SHP77 (cell line): ENCODE measurements at regions not wholly inside any gene's neighbourhood (a gene's known extent, or its start where the extent isn't known, plus 50 kb on each side); places are given as distances from the start of the nearest gene placed in this dataset.

Experiments
- DNase-seq, 2 experiments: peaks; one replicate each; lab custom pipeline; 2025; lab: John Stamatoyannopoulos, UW

DNA sequence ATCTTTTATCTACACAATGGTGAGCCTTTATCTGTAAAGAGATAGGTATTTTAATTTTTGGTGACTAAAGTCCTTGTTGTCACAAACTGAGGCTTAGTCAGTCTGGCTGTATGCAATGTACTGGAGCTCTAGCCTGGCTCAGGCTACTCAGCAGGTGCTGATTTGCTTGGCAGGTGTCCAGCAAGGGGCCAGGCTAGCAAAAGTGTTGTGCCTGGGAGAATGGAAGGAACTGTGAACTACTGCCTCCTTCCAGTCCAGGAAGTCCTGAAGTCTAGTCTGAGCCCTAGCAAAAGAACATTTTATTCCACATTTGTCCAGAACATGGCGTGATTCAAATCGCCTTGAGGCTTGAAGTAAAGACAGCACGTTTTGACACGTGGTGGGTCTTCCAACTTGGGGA lies 260.5 kb downstream of the CCDC85A start:
- DNase-seq, result peak; percentile 61 to 67

DNA sequence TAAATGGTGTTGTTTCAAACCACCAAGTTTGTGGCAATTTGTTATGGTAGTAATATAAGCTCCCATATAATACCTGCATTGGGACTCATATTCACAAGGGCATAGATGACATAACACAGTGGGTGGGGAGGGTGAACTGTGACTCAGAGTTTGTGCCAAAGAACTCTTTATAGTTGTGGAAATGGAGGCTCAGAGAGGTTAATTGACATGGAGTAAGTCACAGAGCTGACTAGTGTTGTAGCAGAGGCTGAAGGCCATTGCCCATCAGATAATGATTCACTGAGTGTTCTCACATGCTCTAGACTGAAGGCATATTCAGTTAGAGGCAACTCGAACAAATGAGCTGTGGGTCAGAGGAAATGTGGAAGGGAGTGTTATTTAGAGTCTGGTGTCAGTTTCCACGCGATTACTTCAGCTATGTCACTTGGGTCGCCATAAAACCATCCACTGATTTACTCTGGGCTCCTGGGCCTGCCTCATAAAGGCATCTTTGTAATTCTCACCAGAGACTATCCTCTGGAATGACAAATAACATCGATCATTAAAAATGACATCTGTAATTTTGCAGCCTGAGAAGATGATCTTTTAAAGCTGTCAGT lies 264.7 kb downstream of the CCDC85A start:
- DNase-seq, result no peak

DNA sequence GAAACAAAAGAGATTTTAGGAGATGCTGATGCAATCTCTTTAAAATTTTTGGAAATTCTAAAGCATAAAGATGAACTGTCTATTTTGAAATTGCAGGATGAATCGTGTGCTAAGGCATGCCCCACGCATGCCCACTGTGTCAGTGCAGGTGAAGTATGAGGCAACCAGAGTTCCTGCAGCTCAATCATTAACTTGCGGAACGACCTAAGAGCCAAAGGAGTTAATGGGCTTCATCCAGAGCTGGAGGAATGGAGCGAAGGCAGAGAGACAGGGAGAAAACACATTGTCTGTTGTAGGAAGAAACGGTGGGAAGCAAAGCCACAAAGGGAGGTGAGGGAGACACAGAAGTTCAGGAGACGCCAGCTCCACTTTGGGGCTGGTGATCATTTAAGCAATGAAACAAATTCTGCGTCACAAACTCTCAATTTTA lies 265.2 kb downstream of the CCDC85A start:
- no peak for DNase-seq

DNA sequence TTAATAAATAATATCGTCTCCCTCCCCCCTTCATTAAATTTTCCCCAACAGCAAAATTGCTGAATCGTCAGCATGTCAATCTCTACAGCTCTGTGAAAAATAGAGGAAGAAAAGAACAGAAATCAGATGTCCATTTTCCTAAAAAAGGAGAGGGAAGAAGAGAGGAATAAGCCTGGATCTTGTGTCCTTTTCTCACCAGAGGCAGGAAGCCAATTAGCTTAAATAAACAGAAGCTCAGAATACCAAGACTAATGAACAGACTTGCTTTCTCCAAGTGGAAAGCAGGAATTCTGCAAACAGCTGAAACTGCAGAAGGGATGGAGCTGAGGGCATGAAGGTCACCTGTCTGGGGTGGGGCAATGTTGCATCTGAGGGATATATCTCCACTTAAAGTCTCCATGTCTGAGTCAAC lies 265.7 kb downstream of the CCDC85A start:
- no peak for DNase-seq

DNA sequence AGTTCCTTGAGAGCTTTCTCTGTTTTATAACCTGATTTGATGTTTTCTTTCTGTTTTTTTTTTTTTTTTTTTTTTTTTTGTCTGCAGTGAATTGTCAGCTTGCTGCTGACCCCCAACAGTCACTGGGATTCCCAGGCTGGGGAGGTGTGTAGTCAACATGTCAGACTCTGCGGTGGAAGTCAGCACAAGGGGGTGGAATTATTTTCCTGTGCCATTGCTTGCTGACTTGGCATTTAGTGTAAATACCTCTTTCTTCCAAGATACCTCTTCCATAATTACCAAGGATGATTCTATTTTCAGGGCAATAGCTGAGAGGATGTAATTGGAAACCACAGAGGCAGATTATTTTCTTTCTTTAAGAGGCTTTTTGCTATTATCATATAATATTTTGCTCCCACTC lies 266.3 kb downstream of the CCDC85A start:
- no peak for DNase-seq

DNA sequence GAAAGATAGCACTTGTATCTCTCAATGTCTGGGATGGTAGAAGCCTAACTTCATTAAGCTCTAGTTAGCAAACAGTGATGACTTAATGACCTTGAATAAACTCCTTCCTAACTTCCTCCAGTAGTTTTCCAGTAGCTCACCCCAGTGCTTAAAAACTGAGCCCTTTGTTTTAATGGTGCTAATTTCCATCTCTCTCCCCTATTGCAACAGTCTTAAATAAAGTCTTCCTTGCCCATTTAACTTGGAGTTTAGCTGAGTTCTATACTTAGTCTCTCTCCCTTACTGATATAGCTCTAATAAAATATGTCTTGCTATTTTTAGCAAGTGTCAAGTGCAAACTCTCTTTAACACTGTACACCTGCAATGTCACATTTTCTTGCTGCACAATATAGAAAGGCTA lies 267.0 kb downstream of the CCDC85A start:
- DNase-seq, result no peak

DNA sequence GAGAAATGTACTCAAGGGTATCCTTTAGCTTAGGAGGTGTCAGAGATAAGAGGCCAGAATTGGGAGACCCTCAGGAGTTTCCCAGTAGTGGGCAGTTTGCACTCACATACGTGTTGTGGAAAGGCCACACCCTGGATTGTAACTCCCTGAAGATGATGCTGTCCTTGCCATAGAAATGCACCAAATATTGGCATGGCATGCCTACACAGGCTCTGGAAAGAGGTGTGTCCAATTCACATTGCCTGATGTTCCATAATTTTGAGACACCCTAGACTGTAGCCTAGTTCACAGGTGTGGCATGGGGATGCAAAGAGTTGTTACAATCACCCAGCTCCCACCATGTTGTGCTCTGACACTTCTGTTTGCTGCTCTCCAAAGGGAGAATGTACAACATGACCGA lies 271.9 kb downstream of the CCDC85A start:
- no peak for DNase-seq

DNA sequence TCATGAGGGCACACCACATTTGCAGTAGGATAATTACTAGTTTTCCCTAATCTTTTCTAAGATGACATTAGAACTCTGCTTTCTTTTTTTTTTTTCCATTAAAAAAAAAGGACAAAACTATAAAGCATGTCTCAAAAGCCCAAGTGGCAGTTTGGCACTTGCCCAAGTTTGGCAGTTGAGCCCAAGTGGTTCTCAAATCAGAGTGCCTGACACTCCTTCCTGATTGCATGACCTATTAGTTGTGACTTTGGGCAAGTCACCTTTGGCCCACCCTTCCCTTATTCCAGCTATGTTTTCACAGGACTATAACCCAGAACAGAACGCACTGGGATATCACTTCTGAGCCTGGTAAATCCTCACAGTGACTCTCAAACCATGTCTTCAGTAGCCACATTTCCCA lies 273.0 kb downstream of the CCDC85A start:
- no peak for DNase-seq

DNA sequence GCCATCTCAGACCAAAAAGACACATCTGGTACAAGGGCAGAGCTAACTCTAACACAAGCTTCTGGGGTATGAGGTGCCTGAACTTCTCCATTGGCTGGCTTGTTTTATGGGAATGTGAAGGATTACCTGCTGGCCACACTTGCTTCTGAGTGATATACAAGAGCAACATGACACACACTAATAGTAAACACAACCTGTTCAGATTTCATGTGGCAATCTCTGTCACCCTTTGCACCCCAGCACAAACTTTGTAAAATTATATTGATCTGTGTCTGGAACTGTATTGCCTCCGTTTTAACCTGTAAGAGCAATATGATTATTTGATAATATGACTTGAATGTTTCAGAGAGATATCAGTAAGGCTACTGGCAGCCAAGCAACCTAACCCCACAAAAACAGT lies 276.7 kb downstream of the CCDC85A start:
- no peak for DNase-seq

DNA sequence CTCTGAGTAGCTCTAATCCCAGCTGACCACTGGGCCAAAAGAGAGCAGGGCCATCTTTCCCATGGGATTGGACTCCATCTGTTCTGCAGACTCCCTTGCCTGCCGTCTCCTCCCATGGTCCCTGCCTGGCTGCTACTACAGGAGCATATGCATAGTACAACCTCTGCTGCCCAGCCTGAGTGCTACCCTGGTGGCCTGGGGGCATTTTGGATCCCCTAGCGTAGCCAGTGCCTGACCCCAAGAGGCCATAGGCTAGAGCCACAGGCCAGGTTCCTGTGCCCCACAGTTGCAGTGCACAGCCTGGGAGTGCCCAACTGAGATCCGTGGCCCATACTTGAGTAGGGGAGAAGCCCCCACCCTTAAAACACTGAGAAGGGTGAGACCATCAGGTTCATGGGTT lies 280.3 kb downstream of the CCDC85A start:
- no peak for DNase-seq

DNA sequence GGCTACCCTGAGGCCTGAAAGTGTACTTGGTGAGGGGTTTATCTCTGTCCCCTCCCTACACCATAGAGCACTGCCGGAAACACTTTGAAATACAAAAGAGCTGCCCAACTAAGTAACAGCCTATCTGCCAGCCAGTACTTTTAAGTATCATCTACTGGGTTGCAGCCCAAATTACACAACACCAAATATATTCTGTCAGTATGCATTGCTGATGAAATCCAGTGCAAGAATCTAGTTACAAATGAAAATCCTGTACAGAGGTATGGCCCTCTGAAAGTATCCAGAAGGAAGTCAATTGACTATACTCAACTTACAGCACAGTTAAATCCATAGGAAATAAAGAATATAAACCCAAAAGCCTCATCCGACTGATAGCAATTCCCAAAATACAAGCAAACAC lies 280.8 kb downstream of the CCDC85A start:
- no peak for DNase-seq

DNA sequence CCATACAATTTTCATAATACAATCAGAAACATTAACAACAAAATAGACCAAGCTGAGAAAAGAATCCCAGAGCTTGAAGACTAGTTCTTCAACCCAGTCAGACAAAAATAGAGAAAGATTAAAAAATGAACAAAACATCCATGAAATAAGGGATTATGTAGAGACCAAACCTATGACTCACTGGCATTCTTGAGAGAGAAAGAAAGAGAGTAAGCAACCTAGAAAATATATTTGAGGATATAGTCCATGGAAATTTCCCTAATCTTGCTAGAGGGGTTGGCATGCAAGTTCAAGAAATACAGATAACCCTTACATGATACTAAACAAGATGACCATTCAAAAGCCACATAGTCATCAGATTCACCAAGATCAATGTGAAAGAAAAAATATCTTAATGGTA lies 281.7 kb downstream of the CCDC85A start:
- DNase-seq, result no peak

DNA sequence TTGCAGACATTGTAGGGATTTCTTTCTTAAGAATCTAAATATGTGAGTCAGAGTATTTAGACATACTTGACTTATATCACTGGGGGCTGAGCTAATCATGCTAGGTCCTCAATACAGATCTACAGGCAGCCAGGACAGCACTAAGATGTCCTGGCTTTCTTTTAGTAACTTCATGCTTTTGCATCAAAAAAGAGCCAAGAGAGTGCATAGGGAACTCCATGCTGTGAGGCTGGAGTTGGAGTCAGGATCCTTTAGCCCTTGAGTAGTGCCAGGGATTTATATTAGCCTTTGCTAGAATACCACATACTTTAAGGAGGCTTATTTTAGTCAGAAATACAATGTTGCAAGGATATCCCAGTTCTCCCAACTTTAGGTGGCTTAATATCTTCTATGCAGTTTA lies 289.7 kb downstream of the CCDC85A start:
- DNase-seq, result no peak

DNA sequence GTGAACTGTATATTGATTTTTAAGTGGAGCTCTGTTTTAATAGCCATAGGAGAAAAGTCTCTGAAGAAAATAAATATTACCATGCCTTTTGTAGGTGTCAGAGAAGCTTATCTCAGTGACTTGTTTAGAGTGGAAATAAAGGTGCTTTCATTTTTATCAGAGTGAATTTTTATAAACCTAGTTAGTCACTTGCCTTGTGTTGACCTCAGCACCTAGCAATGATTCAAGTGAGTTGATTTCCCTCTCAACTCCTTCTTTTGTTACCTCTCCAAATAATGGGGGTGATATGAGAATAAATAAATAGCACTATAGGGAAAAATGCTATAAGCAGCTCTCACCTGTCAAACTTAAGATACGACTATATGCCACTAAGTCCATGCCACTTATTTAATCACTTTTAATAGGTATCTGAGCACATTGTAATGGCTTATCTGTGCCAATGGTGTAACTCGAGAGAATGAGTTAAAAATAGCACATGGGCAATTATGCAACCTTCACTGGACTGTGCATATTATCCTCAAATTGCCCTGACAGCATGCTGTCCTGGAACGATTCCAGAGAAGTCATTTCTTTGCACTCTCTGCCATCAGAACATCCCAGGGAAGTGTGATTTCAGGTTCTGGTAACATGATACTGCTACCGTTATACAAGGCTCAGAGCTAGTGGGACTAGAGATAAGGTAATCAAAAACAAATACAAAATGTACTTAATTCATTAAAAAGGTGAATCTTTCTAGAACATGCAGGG lies 290.8 kb downstream of the CCDC85A start:
- DNase-seq, result peak; percentile 54 to 66

DNA sequence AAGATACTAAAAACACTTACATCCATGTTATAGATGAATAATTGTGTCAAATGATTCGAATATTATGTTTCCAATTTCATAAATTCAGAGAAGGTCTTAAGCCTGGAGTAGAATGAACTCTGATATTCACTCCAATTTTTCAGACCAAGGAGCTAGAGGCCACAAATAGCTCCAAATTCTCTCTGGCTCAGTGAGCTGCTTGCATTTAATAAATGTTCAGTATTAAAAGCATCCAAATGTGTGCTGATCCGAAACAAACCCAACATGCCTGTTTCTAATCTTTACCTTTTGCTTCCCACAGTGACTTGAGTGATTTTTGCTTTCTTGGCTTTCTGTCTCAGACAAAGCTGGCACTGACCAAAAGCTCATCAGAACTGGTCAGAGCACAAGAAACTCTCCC lies 291.4 kb downstream of the CCDC85A start:
- no peak for DNase-seq

DNA sequence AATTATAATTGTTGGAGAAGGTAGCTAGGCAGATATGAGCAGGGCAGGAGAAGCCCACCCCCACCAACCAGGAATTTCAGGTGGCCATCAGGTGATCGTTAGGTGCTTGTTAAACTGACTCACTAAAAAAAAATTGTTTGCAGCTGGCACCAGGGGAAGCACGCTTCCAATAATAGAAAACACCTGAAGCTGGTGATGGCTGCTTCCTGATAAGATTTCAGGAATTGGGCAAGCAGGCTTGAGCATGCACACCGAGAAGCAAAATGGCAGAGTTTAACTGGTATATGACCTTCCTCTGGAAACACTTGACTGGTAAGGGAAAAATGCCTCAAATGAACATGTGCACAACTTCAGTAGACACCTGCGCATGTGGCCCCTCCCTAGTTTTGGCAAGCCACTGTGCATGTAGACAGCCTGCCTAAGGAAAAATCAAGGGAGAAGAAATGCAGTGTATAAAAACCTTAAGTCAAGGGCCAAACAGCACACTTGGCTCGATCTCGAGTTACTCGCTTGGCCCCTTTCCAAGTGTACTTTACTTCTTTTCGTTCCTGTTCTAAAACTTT lies 292.8 kb downstream of the CCDC85A start:
- DNase-seq, result no peak

DNA sequence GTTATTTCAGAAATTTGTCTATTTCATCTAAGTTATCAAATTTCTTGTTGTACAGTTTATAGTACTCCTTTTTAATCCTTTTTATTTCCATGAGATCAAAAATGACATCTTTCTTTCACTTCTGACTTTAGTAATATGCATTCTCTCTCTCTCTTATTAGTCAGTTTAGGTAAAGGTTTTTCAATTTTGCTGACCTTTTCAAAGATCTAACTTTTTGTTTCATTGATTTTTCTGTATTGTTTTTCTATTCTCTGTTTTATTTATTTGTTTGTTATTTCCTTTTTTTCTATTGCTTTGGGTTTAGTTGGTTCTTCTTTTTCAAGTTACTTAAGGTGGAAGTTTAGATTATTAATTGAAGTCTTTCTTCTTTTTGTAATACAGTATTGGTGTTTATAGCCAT lies 294.2 kb downstream of the CCDC85A start:
- DNase-seq, result no peak

DNA sequence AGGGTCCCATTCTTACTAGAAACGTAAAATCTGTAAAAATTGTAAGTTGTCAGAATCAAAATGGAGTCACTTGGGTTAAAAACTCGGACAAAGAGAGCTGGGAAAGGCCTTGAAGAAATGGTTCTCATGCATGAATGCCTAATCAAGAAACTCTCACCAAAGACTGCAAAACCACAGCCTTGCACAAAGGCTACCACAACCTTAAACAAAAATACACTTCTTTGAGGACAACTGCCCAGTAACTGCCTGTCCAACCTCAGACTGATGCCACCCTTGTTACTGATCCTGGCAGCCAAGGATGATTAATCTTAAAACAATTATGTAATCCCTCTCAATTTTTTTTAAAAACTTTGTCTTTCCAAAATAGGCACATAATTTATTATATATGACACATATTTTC lies 299.3 kb downstream of the CCDC85A start:
- no peak for DNase-seq

DNA sequence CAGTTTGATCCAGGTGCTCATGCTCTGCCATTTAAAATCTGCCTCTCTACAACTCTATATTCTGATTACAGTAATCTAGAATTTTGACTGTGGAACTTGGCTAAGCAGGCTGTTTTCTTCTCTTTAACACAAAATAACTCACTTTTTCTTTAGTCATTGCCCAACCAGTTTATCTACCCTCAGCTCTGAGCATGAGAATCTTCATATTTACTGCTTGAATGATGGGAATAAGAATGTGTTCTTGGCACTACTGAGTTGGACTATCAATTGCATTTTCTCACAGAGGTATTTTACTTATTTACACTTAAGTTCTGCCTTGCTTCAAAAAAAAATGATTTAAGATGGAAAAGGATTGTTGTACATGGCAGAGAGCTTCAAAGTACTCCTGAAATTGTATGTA lies 301.1 kb downstream of the CCDC85A start:
- DNase-seq, result no peak

DNA sequence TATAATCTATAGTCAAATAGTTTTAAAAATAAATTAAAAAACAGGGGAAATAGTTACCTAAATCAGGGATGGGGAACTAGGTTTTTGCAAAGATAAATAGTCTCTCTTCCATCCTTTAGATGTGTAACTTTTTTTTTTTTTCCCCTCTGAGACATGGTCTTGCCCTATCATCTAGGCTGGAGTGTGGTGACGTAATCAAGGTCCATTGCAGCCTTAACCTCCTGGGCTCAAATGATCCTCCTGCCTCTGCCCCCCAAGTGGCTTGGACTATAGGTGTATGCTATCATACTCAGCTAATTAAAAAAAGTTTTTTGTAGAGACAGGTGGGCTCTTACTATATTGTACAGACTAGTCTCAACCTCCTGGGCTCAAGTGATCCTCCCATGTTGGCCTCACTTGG lies 316.5 kb downstream of the CCDC85A start:
- no peak for DNase-seq

DNA sequence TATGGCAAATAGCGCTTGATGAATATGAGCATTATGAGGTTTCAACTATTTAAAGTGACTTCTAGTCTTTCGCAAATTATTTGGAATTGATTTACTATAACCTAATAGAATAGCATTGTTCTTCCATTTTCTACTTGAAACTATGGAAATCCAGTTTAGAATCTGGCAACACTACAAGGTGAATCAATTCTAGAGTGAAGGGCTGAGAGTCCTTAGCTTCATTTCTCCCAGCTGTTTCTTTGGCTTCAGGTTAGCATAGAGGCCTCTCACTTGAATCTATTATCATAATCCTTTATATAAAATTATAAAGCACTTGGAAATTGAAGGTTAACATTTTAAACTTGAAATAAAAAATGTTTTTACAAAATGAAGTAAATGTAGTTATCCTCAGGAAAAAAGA lies 318.8 kb downstream of the CCDC85A start:
- no peak for DNase-seq

DNA sequence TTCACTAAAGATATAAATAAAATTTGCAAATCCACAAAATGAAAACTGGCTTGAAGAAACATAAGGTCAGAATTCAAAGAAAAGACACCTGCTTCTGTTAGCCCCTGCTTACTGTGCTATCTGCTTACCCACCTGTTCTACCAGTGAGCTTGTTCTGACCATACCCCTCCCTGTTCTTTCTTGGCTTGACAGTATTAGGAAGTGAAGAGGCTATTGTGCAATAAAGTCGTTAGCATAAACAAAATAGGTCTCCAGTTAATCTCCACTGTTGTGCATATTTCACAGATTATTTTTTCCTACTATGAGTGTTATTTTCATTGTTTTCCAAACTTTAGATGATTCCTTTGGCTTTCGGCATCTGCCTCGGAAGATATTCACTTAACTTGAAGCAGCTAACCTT lies 322.1 kb downstream of the CCDC85A start:
- DNase-seq, result no peak

DNA sequence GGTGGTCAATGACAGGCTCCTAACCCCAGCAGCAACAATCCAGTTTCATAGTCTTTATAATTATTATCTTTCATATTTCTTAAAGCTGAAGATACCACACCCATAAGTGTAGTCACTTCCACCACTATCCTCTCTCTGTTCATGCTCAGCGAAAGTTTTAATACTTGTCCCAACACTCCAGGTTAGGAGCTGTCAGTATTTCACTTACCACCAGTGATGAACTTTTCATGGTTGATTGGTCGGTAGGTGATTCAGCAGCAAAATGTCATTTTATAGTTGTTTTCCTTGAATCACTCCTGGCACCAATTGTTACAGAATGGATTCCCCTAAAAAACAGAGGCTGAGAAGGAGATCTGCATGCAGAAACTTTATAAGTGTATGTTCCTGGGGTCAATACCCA lies 324.9 kb downstream of the CCDC85A start:
- DNase-seq, result no peak

DNA sequence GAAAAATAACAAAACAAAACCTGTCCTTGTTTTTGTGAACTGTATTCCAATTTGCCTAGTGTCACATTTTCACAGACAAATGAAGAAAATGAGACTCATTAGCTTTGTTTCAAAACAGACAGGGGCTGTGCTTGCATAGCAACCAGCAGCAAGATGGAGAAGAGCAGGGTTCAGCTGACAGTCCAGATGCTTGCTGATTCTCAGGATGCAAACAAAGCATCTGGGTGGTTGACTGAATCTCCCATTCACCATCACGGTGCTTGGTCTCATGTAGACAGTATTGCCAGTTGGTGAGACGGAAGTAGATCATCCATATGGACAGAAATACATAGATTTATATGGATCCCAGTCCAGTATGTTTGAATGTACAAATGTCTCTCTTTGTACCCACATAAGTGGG lies 326.8 kb downstream of the CCDC85A start:
- no peak for DNase-seq
